ENCODE measurements at regions not wholly inside any gene's neighbourhood (a gene's known extent, or its start where the extent isn't known, plus 50 kb on each side); places are given as distances from the start of the nearest gene placed in this dataset.

DNA sequence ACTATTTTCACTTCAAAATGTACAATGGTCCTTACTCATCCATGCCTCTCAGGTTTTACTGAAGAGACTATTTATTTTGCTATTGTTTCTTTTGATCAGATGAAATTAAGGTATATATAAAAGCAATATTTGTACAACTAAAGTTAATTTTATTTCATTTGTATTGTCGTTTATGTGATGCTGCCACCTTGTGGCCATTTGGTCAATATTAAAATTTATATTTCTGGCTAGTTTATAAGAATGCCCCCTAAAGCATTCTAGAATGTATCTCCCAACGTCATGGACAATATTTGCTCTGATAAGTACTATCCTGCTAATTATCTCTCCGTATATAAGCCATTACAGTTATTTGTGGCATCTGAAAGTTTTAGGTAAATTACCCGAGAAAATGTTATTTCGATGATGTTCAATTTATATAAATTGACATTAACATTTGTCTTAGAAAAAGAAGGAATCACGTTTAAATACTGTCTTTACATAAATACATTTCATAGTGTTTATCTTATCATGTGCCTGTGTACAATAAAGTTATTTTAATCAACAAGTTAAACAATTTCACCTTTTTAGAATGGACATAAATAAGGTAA lies 680.0 kb downstream of the TAF11L14 start:
- TF ChIP-seq ONECUT2 (CRISPR knock-in tag; IDR thresholded peaks at IDR 0.05): no peak
- TF ChIP-seq CREB3 (CRISPR knock-in tag; IDR thresholded peaks at IDR 0.05): no peak
- no peak for TF ChIP-seq CENPBD1 (CRISPR knock-in tag; IDR thresholded peaks at IDR 0.05; ENCODE audit: borderline replicate concordance, low read depth)
- peak; percentile 24; the same call in 1 of the 2 replicates for TF ChIP-seq CTCF (CRISPR knock-in tag; IDR thresholded peaks at IDR 0.05)
- TF ChIP-seq XBP1 (CRISPR knock-in tag; IDR thresholded peaks at IDR 0.05): no peak

All from HepG2 (cell line).